PC-9 (cell line): ENCODE measurements at regions not wholly inside any gene's neighbourhood (a gene's known extent, or its start where the extent isn't known, plus 50 kb on each side); places are given as distances from the start of the nearest gene placed in this dataset.

Source experiments
- BruUV-seq: library from RNA; stranded (reverse); fragments of 400-500 nt; replicated peaks from 2 replicates; lab custom pipeline; 2021; lab: Mats Ljungman, UMichigan
- CTCF ChIA-PET: fragments of 300-600 bp; sonication (Branson Sonifier 250); formaldehyde crosslinking; loops from one replicate; lab custom pipeline; 2022; ENCODE audit warnings: antibody characterized with exemption; lab: Charles Lee
- POLR2A ChIA-PET: fragments of 300-600 bp; sonication (Branson Sonifier 250); formaldehyde crosslinking; loops from one replicate; lab custom pipeline; 2022; ENCODE audit warnings: antibody characterized with exemption; ENCODE audit not compliant: unreplicated experiment; lab: Charles Lee
- DNase-seq, 2 experiments: peaks; one replicate each; pipeline versions ENCODE4 v3.0.0 to v3.0.0-alpha.2; 2015 to 2022; ENCODE audit warnings: mixed read lengths in 1 of 2
- H2AFZ ChIP-seq: fragments of 200-600 bp; sonication (generic); 2 replicates; pipeline ENCODE4 v1.8.1; 2017; ENCODE audit warnings: antibody characterized with exemption
- H3F3A ChIP-seq: fragments of 200-600 bp; sonication (generic); 2 replicates; pipeline ENCODE4 v1.8.1; 2017; ENCODE audit warnings: antibody characterized with exemption, mild to moderate bottlenecking, low read depth; ENCODE audit not compliant: insufficient read depth
- H3K27ac ChIP-seq: fragments of 200-600 bp; sonication (generic); 2 replicates; pipeline ENCODE4 v1.6.1; 2016; ENCODE audit warnings: mixed run types
- H3K27me3 ChIP-seq: fragments of 200-600 bp; sonication (generic); 2 replicates; pipeline ENCODE4 v1.6.1; 2016; ENCODE audit warnings: low read depth, mixed run types; ENCODE audit not compliant: insufficient read depth
- H3K36me3 ChIP-seq: fragments of 200-600 bp; sonication (generic); 2 replicates; pipeline ENCODE4 v1.6.1; 2016; ENCODE audit warnings: low read depth, mixed run types
- H3K4me1 ChIP-seq: fragments of 200-600 bp; sonication (generic); replicated peaks from 2 replicates; pipeline ENCODE4 v1.6.1; 2016; ENCODE audit warnings: mixed run types; ENCODE audit not compliant: insufficient read depth
- H3K4me2 ChIP-seq: fragments of 200-600 bp; sonication (generic); 2 replicates; pipeline ENCODE4 v1.6.1; 2017; ENCODE audit warnings: mixed run types
- H3K4me3 ChIP-seq: fragments of 200-600 bp; sonication (generic); 2 replicates; pipeline ENCODE4 v1.6.1; 2016; ENCODE audit warnings: mixed run types
- H3K79me2 ChIP-seq: fragments of 200-600 bp; sonication (generic); 2 replicates; pipeline ENCODE4 v1.6.1; 2017; ENCODE audit warnings: low read depth, mixed run types
- H3K9me2 ChIP-seq: fragments of 200-600 bp; sonication (generic); 2 replicates; pipeline ENCODE4 v1.8.1; 2017; ENCODE audit warnings: mild to moderate bottlenecking; ENCODE audit not compliant: insufficient read depth
- H3K9me3 ChIP-seq: fragments of 200-600 bp; sonication (generic); 2 replicates; pipeline ENCODE4 v1.8.1; 2016; ENCODE audit warnings: low read depth; ENCODE audit not compliant: insufficient read depth
- H4K20me1 ChIP-seq: fragments of 200-600 bp; sonication (generic); 2 replicates; pipeline ENCODE4 v1.8.1; 2017; ENCODE audit not compliant: insufficient read depth
- CTCF ChIP-seq: fragments of 200-600 bp; sonication (generic); conservative IDR thresholded peaks from 2 replicates; pipeline ENCODE4 v1.6.1; 2017; ENCODE audit warnings: mixed run types, antibody characterized with exemption, mild to moderate bottlenecking, moderate library complexity
- EZH2 ChIP-seq: fragments of 200-600 bp; sonication (generic); IDR thresholded peaks from 2 replicates; pipeline ENCODE4 v1.8.0; 2017; ENCODE audit warnings: antibody characterized with exemption, low read depth
- intact Hi-C: fragments of 100-400 bp; cut with micrococcal nuclease; formaldehyde crosslinking; loops from one replicate; pipeline ENCODE4 v1.10.0; 2022; ENCODE audit not compliant: unreplicated experiment

GRCh38 chr2:138922973-138923563 is 142.9 kb upstream of the NXPH2 start:
- CTCF ChIA-PET = interaction anchor here (0.6 to 1.5 kb wide), 2 partner anchors 109 to 706 kb away, joined by 3 to 4 read pairs; no protein-coding TSS in a partner anchor
- no peaks in the 10 kb centered on the region for H3K27me3 ChIP-seq
- peak in 1 of 2 experiments; percentile 36 for DNase-seq
- POLR2A ChIA-PET = no interaction called here
- H3K9me3 ChIP-seq = no peaks in the 10 kb centered on the region
- TF ChIP-seq EZH2 = no peak
- peak; percentile 71 for TF ChIP-seq CTCF
- H2AFZ ChIP-seq = no peak overlapping the region
- no peak overlapping the region for H3K4me3 ChIP-seq
- no peaks in the 10 kb centered on the region for H3F3A ChIP-seq
- H3K4me1 ChIP-seq = no peaks in the 10 kb centered on the region
- H3K27ac ChIP-seq = no peak overlapping the region
- no peak overlapping the region for H3K4me2 ChIP-seq
- intact Hi-C loops = loop anchor here (1.0 to 5.0 kb wide), 2 partner anchors 25 to 109 kb away; no protein-coding TSS in a partner anchor
- no peaks in the 10 kb centered on the region for H4K20me1 ChIP-seq
- no TSS peak for BruUV-seq
- no peaks in the 10 kb centered on the region for H3K9me2 ChIP-seq
- no peaks in the 10 kb centered on the region for H3K79me2 ChIP-seq
- H3K36me3 ChIP-seq = no peaks in the 10 kb centered on the region

GRCh38 chr2:138919120-138919747 is 139.0 kb upstream of the NXPH2 start:
- H3K4me2 ChIP-seq = no peak overlapping the region
- intact Hi-C loops = no loop called here
- no peak overlapping the region for H3K4me3 ChIP-seq
- H3K27ac ChIP-seq = no peak overlapping the region
- no peaks in the 10 kb centered on the region for H3F3A ChIP-seq
- H2AFZ ChIP-seq = no peak overlapping the region
- no peaks in the 10 kb centered on the region for H3K79me2 ChIP-seq
- H4K20me1 ChIP-seq = no peaks in the 10 kb centered on the region
- ChIA-PET POLR2A (no interaction called here), CTCF (no interaction called here)
- no peaks in the 10 kb centered on the region for H3K27me3 ChIP-seq
- BruUV-seq = no TSS peak
- no peak for TF ChIP-seq EZH2
- DNase-seq = no peak
- no peaks in the 10 kb centered on the region for H3K9me3 ChIP-seq
- H3K9me2 ChIP-seq = no peaks in the 10 kb centered on the region
- H3K36me3 ChIP-seq = no peaks in the 10 kb centered on the region
- no peaks in the 10 kb centered on the region for H3K4me1 ChIP-seq

- no peak overlapping the region for H3K27ac ChIP-seq
- H2AFZ ChIP-seq = no peak overlapping the region
- H3K36me3 ChIP-seq = no peaks in the 10 kb centered on the region
- ChIA-PET POLR2A (no interaction called here), CTCF (no interaction called here)
- H3K4me2 ChIP-seq = no peak overlapping the region
- H3K4me1 ChIP-seq = no peaks in the 10 kb centered on the region
- no peaks in the 10 kb centered on the region for H3F3A ChIP-seq
- TF ChIP-seq CTCF = no peak
- no peak for TF ChIP-seq EZH2
- H3K4me3 ChIP-seq = no peak overlapping the region
- DNase-seq = no peak
- H3K9me3 ChIP-seq = no peaks in the 10 kb centered on the region; the same call in 1 of the 2 replicates
- intact Hi-C loops = no loop called here
- H3K9me2 ChIP-seq = no peaks in the 10 kb centered on the region
- H4K20me1 ChIP-seq = no peaks in the 10 kb centered on the region
- BruUV-seq = no TSS peak
- H3K79me2 ChIP-seq = no peaks in the 10 kb centered on the region
- no peaks in the 10 kb centered on the region for H3K27me3 ChIP-seq
Measured at GRCh38 chr2:138910427-138910826, 130.2 kb upstream of the NXPH2 start.
